Left lung (tissue), 4 donors: ENCODE measurements at regions not wholly inside any gene's neighbourhood (a gene's known extent, or its start where the extent isn't known, plus 50 kb on each side); places are given as distances from the start of the nearest gene placed in this dataset.
"Not testable (repeated sequence)": the region's sequence is repeated elsewhere in the genome, so short reads cannot be mapped to it uniquely, and the experiment has no call there.

Source experiments
- ATAC-seq: fragments of 200-7000 bp; cut with Tn5 transposase; one replicate; pipeline ENCODE4 v1.9.1; 2020; ENCODE audit warnings: moderate library complexity
- DNase-seq, 4 donors: peaks; one replicate each; pipeline ENCODE4 v3.0.0-alpha.2; 2013 to 2020
- H3K27ac ChIP-seq, 2 donors: fragments of 200-600 bp; sonication (generic) in 1 of 2; one replicate each; pipeline versions ENCODE4 v1.5.0 to v1.8.0; 2020 to 2021
- H3K27me3 ChIP-seq, 2 donors: fragments of 200-600 bp; sonication (generic) in 1 of 2; one replicate each; pipeline versions ENCODE4 v1.5.0 to v1.8.0; 2020 to 2021
- H3K36me3 ChIP-seq, 2 donors: fragments of 200-600 bp; sonication (generic) in 1 of 2; one replicate each; pipeline versions ENCODE4 v1.5.0 to v1.8.0; 2020 to 2021
- H3K4me1 ChIP-seq, 2 donors: fragments of 200-600 bp; one replicate each; pipeline ENCODE4 v1.8.0; 2021
- H3K4me3 ChIP-seq, 2 donors: fragments of 200-600 bp; sonication (generic) in 1 of 2; one replicate each; pipeline versions ENCODE4 v1.5.0 to v1.8.0; 2020 to 2021; ENCODE audit warnings: mild to moderate bottlenecking in 1 of 2
- H3K9me3 ChIP-seq, 2 donors: fragments of 200-600 bp; sonication (generic) in 1 of 2; one replicate each; pipeline versions ENCODE4 v1.5.0 to v1.8.0; 2020 to 2021
- intact Hi-C, 2 donors: fragments of 100-400 bp; cut with DNase I; formaldehyde crosslinking; loops; one replicate each; pipeline versions ENCODE4 v1.11.2 to v1.14.2; 2022
- TF ChIP-seq, protein P1 (sequence below), 2 donors: fragments of 200-600 bp; sonication (generic) in 1 of 2; IDR thresholded peaks; one replicate each; pipeline versions ENCODE4 v1.5.0 to v1.8.0; 2021; ENCODE audit warnings: antibody characterized with exemption in 2 of 2
- donor health status: DM: no; HTN: yes; CAD: no.
- donor health status: DM: no; HTN: no; CAD: no.

DNA sequence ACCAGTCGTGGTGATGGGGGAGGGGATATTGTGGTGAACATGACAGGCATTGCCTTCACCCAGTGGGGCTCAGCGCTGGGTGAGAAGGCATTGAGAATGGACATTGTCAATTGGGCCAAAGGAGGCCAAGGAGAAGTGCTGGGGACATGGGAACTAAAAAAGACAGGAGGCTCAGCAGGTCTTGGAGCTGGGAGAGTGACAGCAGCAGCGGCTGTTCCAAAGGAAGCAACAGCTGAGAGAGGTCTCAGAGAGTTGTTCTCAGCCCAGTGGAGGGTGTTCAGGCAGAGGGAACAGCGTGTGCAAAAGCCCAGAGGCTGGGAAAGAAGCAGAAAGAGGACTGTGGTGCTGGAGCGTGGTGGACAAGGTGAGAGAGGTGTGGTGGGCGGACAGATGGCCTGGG, 56.6 kb upstream of the ASNS start:
- H3K4me3 ChIP-seq, H3K4me1 ChIP-seq, intact Hi-C loops, H3K36me3 ChIP-seq, ATAC-seq, H3K9me3 ChIP-seq, H3K27ac ChIP-seq, DNase-seq: not testable (repeated sequence)
- H3K27me3 ChIP-seq = peaks cover 0 to 15% of the 10 kb centered on the region in 2 donors

DNA sequence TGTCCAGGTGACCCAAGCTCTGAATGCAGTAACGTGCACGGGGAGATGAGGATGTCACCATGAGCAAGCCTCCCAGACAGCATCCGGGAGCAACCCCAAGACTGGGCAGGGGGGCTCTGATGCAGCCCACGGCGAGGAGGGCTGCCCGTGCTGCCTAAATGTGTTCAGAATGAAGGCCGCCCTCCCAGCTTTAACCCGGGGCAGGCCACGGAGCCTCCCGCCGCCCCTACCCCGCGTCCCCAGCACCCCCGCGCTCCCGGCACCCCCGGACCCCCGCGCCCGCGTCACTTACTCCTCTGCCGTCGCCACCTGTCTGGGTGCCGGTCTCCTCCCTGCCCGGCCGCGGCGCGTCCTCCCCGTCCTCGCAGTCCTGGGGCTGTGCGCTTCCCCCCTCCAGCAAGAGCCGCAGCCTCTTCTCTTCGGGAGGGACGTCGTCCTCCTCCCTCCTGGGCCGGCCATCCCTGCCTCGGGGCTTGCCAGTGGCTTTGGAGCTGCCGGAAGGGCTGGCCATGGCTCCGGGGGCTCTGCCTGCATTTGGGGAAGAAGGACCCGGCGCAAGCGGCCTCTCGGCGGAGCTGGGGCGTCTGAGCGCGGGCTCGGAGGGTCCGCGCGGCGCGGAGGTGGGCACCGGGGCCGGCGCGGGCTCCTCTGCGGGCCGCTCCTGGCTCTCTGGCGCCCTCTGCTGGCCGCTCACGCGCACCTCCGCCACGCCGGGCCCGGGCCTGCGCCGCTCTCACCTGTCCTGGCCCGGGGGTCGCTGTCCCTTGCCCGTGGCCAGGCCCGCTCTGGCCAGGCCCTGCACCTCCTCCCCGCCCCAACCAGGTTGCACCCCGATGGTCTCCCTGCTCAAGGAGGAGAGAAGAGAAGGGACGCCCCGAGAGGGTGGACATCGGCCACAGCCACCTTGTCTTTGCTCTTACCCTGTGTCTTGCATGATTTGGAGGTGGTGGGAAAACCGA, 55.9 kb upstream of the ASNS start:
- H3K36me3 ChIP-seq, H3K9me3 ChIP-seq, H3K4me1 ChIP-seq, intact Hi-C loops, H3K27ac ChIP-seq: not testable (repeated sequence)
- TF ChIP-seq, protein P1, sequence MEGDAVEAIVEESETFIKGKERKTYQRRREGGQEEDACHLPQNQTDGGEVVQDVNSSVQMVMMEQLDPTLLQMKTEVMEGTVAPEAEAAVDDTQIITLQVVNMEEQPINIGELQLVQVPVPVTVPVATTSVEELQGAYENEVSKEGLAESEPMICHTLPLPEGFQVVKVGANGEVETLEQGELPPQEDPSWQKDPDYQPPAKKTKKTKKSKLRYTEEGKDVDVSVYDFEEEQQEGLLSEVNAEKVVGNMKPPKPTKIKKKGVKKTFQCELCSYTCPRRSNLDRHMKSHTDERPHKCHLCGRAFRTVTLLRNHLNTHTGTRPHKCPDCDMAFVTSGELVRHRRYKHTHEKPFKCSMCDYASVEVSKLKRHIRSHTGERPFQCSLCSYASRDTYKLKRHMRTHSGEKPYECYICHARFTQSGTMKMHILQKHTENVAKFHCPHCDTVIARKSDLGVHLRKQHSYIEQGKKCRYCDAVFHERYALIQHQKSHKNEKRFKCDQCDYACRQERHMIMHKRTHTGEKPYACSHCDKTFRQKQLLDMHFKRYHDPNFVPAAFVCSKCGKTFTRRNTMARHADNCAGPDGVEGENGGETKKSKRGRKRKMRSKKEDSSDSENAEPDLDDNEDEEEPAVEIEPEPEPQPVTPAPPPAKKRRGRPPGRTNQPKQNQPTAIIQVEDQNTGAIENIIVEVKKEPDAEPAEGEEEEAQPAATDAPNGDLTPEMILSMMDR (IDR thresholded peaks at IDR 0.05) = peak; percentile 85 to 89
- Histone ChIP-seq H3K27me3 (peaks cover 0 to 15% of the 10 kb centered on the region in 2 donors), H3K4me3 (peak overlapping the region; percentile 28 to 32)
- DNase-seq = peak in 3 of 4 donors; percentile 49 to 94 (median 52)
- peak; percentile 61 for ATAC-seq
